CD14-positive monocyte (primary cell): ENCODE measurements at regions not wholly inside any gene's neighbourhood (a gene's known extent, or its start where the extent isn't known, plus 50 kb on each side); places are given as distances from the start of the nearest gene placed in this dataset.

ENCODE experiments used
- DNase-seq, 3 donors: peaks; one replicate each; pipeline ENCODE4 v3.0.0-alpha.2; 2011 to 2022
- H2AFZ ChIP-seq: 2 replicates; pipeline ENCODE4 v1.6.0; 2012; ENCODE audit warnings: mild to moderate bottlenecking, low read depth, low read length, inconsistent platforms; ENCODE audit not compliant: insufficient read depth, poor library complexity, severe bottlenecking
- H3K27ac ChIP-seq, 2 donors: 1 replicate in 1 of 2; 2 replicates in 1 of 2; pipeline ENCODE4 v1.5.1; 2012 to 2013; ENCODE audit warnings: low read length in 2 of 2, control low read depth in 1 of 2, inconsistent platforms in 1 of 2, low read depth in 1 of 2, mild to moderate bottlenecking in 1 of 2
- H3K27me3 ChIP-seq, 2 donors: one replicate each; pipeline versions ENCODE4 v1.6.0 to v1.6.1; 2011 to 2013; ENCODE audit warnings: low read length in 2 of 2; ENCODE audit not compliant: control insufficient read depth in 2 of 2, insufficient read depth in 2 of 2
- H3K36me3 ChIP-seq, 2 donors: replicated peaks in 1 of 2; 1 replicate in 1 of 2; 2 replicates in 1 of 2; pipeline versions ENCODE4 v1.5.1 to v1.6.1; 2012 to 2013; ENCODE audit warnings: low read length in 2 of 2, control low read depth in 1 of 2, inconsistent platforms in 1 of 2, mild to moderate bottlenecking in 1 of 2; ENCODE audit not compliant: insufficient read depth in 2 of 2, control insufficient read depth in 1 of 2
- H3K4me1 ChIP-seq, 2 donors: 1 replicate in 1 of 2; 2 replicates in 1 of 2; pipeline versions ENCODE4 v1.5.1 to v1.6.1; 2012 to 2013; ENCODE audit warnings: low read length in 2 of 2, control low read depth in 1 of 2, inconsistent platforms in 1 of 2, mild to moderate bottlenecking in 1 of 2, moderate library complexity in 1 of 2; ENCODE audit not compliant: insufficient read depth in 2 of 2, control insufficient read depth in 1 of 2
- H3K4me2 ChIP-seq: replicated peaks from 2 replicates; pipeline ENCODE3; 2012; ENCODE audit warnings: low read length, moderate library complexity, mild to moderate bottlenecking; ENCODE audit not compliant: poor library complexity, severe bottlenecking; ENCODE audit errors: extremely low read depth
- H3K4me3 ChIP-seq, 3 experiments: fragments of 200-600 bp in 1 of 3; sonication (generic) in 1 of 3; replicated peaks in 1 of 3; 1 replicate in 2 of 3; 2 replicates in 1 of 3; pipeline ENCODE4 v1.5.1; 2011 to 2013; ENCODE audit warnings: low read length in 3 of 3, mild to moderate bottlenecking in 3 of 3, control low read depth in 2 of 3, low read depth in 2 of 3, inconsistent platforms in 1 of 3, moderate library complexity in 1 of 3
- H3K79me2 ChIP-seq: 2 replicates; pipeline ENCODE4 v1.6.0; 2012; ENCODE audit warnings: mild to moderate bottlenecking, control low read depth, inconsistent platforms, low read length, moderate library complexity; ENCODE audit not compliant: insufficient read depth
- H3K9ac ChIP-seq: 2 replicates; pipeline ENCODE4 v1.6.0; 2017; ENCODE audit warnings: low read length, mild to moderate bottlenecking; ENCODE audit not compliant: insufficient read depth, poor library complexity, severe bottlenecking
- H3K9me3 ChIP-seq, 2 donors: replicated peaks in 1 of 2; 1 replicate in 1 of 2; 2 replicates in 1 of 2; pipeline versions ENCODE4 v1.5.1 to v1.6.1; 2012 to 2013; ENCODE audit warnings: low read length in 2 of 2, control low read depth in 1 of 2; ENCODE audit not compliant: control insufficient read depth in 1 of 2, insufficient read depth in 1 of 2
- H4K20me1 ChIP-seq: 2 replicates; pipeline ENCODE4 v1.6.0; 2012; ENCODE audit warnings: mild to moderate bottlenecking, low read length, control low read depth, moderate library complexity; ENCODE audit not compliant: insufficient read depth
- H3K27ac Mint-ChIP-seq, 7 donors: one replicate each; pipeline ENCODE4 v1.8.0; 2020; ENCODE audit warnings: mild to moderate bottlenecking in 7 of 7, mixed read lengths in 7 of 7, moderate library complexity in 6 of 7, inconsistent platforms in 2 of 7
- H3K27me3 Mint-ChIP-seq, 3 donors: one replicate each; pipeline ENCODE4 v1.8.0; 2021 to 2022; ENCODE audit warnings: low read depth in 3 of 3, mild to moderate bottlenecking in 3 of 3, mixed read lengths in 3 of 3, moderate library complexity in 3 of 3, inconsistent platforms in 1 of 3
- H3K36me3 Mint-ChIP-seq, 2 donors: one replicate each; pipeline ENCODE4 v1.8.0; 2020; ENCODE audit warnings: mixed read lengths in 2 of 2, inconsistent platforms in 1 of 2, mild to moderate bottlenecking in 1 of 2
- H3K4me1 Mint-ChIP-seq: one replicate; pipeline ENCODE4 v1.8.0; 2020; ENCODE audit warnings: mild to moderate bottlenecking, mixed read lengths
- H3K4me3 Mint-ChIP-seq, 2 donors: one replicate each; pipeline ENCODE4 v1.8.0; 2020; ENCODE audit warnings: mild to moderate bottlenecking in 2 of 2, mixed read lengths in 2 of 2, moderate library complexity in 1 of 2
- H3K9me3 Mint-ChIP-seq, 7 donors: one replicate each; pipeline ENCODE4 v1.8.0; 2020 to 2022; ENCODE audit warnings: mixed read lengths in 7 of 7, mild to moderate bottlenecking in 6 of 7, moderate library complexity in 6 of 7, inconsistent platforms in 2 of 7
- WGBS: methylation state at CpG from one replicate; pipeline ENCODE4 v1.1.5; 2013; ENCODE audit warnings: missing lambda C conversion rate; ENCODE audit not compliant: insufficient coverage; 5-methylcytosine and 5-hydroxymethylcytosine counted together
- intact Hi-C, 2 donors: fragments of 100-400 bp; cut with micrococcal nuclease; formaldehyde crosslinking; loops; one replicate each; pipeline versions ENCODE4 v1.15.0 to v1.15.1; 2023
- TF ChIP-seq, protein P1 (sequence below): fragments of 200-600 bp; IDR thresholded peaks from one replicate; pipeline ENCODE4 v1.8.0; 2022; ENCODE audit warnings: antibody characterized with exemption, mild to moderate bottlenecking

DNA sequence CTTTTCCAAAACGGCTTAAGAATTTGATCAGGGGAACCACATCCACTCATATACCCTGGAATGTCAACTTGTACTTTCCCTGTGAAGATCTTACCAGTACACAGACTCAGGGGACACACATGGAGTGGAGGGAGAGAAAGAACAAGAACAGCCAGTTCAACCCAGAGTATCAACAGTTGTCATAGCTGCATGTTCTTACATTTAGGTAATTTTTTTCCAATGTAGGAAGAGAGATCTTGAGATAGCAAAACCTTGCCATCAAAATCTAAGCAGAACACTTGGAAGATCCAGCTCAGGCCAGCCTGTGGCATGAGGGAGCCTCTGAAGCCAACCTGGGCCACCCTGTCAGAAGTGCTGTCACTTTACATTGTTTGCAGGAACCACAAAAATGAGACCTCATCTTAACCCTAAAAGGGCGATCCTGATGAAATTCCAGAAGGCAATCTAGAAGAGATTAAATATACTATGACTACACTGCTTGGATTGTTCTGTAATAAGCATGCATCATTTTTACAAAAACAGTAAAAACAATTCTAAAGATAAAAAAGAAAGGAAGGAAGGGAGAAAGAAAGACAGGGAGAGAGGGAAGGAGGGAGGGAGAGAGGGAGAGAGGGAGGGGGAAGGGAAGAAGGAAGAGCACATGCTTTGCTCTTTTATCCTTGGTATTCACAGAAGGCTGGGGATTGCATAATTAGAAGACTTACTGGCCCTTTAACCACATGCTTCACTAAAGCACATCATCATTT is 124.7 kb upstream of the TCF21 start:
- peaks cover 0 to 3% (median 0%) of the 10 kb centered on the region in 7 donors for H3K9me3 Mint-ChIP-seq
- Histone ChIP-seq H3K4me2 (no peak overlapping the region), H3K9me3 (no peaks in the 10 kb centered on the region), H3K4me1 (no peaks in the 10 kb centered on the region), H3K9ac (no peak overlapping the region), H3K79me2 (no peaks in the 10 kb centered on the region), H3K36me3 (no peaks in the 10 kb centered on the region), H3K27ac (no peak overlapping the region), H3K27me3 (no peaks in the 10 kb centered on the region), H2AFZ (no peak overlapping the region), H4K20me1 (no peaks in the 10 kb centered on the region), H3K4me3 (no peak overlapping the region)
- no peaks in the 10 kb centered on the region for H3K36me3 Mint-ChIP-seq
- H3K4me3 Mint-ChIP-seq = no peak overlapping the region
- no peaks in the 10 kb centered on the region for H3K4me1 Mint-ChIP-seq
- H3K27ac Mint-ChIP-seq = no peak overlapping the region
- intact Hi-C loops = no loop called here
- DNase-seq = no peak
- no CpG with 5 or more reads among the region's 2 CpGs for WGBS
- H3K27me3 Mint-ChIP-seq = peaks cover 0 to 4% (median 4%) of the 10 kb centered on the region in 3 donors
- TF ChIP-seq, protein P1, sequence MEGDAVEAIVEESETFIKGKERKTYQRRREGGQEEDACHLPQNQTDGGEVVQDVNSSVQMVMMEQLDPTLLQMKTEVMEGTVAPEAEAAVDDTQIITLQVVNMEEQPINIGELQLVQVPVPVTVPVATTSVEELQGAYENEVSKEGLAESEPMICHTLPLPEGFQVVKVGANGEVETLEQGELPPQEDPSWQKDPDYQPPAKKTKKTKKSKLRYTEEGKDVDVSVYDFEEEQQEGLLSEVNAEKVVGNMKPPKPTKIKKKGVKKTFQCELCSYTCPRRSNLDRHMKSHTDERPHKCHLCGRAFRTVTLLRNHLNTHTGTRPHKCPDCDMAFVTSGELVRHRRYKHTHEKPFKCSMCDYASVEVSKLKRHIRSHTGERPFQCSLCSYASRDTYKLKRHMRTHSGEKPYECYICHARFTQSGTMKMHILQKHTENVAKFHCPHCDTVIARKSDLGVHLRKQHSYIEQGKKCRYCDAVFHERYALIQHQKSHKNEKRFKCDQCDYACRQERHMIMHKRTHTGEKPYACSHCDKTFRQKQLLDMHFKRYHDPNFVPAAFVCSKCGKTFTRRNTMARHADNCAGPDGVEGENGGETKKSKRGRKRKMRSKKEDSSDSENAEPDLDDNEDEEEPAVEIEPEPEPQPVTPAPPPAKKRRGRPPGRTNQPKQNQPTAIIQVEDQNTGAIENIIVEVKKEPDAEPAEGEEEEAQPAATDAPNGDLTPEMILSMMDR = no peak

DNA sequence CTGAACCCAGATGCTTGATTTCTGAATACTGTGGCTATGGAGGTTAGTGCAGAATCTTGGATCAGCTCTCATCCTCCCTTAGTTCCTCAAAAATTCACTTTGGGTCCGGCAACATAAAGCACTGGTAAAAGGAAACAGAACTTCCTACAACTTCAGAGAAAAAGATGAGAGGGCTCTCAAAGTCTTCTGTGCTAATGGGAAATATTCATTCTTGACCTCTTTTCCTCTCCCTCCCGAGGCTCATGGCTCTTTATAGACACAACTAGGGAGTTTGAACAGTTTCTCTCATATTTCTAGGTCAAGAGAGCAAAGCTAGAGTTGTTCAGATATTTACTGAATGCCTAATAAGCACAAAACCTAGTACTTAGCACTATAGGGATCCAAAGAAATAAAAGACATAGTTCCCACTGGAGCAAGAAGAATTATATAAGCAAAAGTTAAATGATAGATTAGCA is 124.1 kb upstream of the TCF21 start:
- Histone ChIP-seq H3K27ac (no peak overlapping the region), H3K4me3 (no peak overlapping the region), H3K9me3 (no peaks in the 10 kb centered on the region), H2AFZ (no peak overlapping the region), H3K9ac (no peak overlapping the region), H3K4me2 (no peak overlapping the region), H3K79me2 (no peaks in the 10 kb centered on the region), H3K4me1 (no peaks in the 10 kb centered on the region), H4K20me1 (no peaks in the 10 kb centered on the region), H3K27me3 (no peaks in the 10 kb centered on the region), H3K36me3 (no peaks in the 10 kb centered on the region)
- no peaks in the 10 kb centered on the region for H3K4me1 Mint-ChIP-seq
- WGBS = no CpG with 5 or more reads among the region's 2 CpGs
- TF ChIP-seq, protein P1 = no peak
- H3K27me3 Mint-ChIP-seq = peaks cover 0 to 4% (median 4%) of the 10 kb centered on the region in 3 donors
- intact Hi-C loops = no loop called here
- DNase-seq = no peak
- H3K36me3 Mint-ChIP-seq = no peaks in the 10 kb centered on the region
- H3K9me3 Mint-ChIP-seq = peaks cover 0 to 3% (median 0%) of the 10 kb centered on the region in 7 donors
- H3K4me3 Mint-ChIP-seq = no peak overlapping the region
- H3K27ac Mint-ChIP-seq = no peak overlapping the region
